ENCODE measurements at regions not wholly inside any gene's neighbourhood (a gene's known extent, or its start where the extent isn't known, plus 50 kb on each side); places are given as distances from the start of the nearest gene placed in this dataset.

DNA sequence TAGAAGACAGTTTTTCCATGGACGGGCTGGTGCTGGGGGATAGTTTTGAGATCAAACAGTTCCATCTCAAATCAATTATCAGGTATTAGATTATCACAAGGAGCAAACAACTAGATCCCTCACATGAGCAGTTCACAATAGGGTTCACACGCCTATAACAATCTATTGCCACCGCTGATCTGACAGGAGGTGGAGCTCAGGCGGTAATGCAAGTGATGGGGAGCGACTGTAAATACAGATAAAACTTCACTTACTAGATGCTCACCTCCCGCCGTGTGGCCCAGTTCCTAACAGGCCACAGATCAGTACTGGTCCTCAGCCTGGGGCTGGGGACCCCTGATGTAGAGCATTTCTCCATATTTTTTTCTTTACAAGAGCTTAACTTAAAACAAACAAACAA is 203.6 kb downstream of the CDH7 start:
- no peak for FAIRE-seq
- ATAC-seq = no peak
- Histone ChIP-seq H3K4me2 (ENCODE audit: low read depth, low read length) (no peak overlapping the region), H3K9me3 (ENCODE audit: low read length) (no peaks in the 10 kb centered on the region), H2AFZ (ENCODE audit: low read length) (no peak overlapping the region), H3K79me2 (ENCODE audit: insufficient read depth, low read length) (no peaks in the 10 kb centered on the region), H3K36me3 (replicated peaks in 1 of 2; ENCODE audit: control insufficient read depth in 1 of 2, insufficient read depth in 2 of 2, low read length in 2 of 2) (no peaks in the 10 kb centered on the region), H4K20me1 (ENCODE audit: insufficient read depth, low read length) (no peaks in the 10 kb centered on the region), H3K9ac (ENCODE audit: insufficient read depth, low read depth, low read length) (no peak overlapping the region), H3K27ac (ENCODE audit: extremely low read length, insufficient read depth, low read length) (no peak overlapping the region), H3K4me3 (replicated peaks in 1 of 3; ENCODE audit: insufficient read depth in 1 of 3, low read depth in 2 of 3, low read length in 3 of 3) (no peak overlapping the region), H3K4me1 (ENCODE audit: insufficient read depth, low read length) (no peaks in the 10 kb centered on the region), H3K27me3 (ENCODE audit: control insufficient read depth in 1 of 2, insufficient read depth in 2 of 2, low read length in 2 of 2) (no peaks in the 10 kb centered on the region)
- POLR2A ChIA-PET = no interaction called here
- TF ChIP-seq ZNF337 (CRISPR knock-in tag; IDR thresholded peaks at IDR 0.05; ENCODE audit: borderline replicate concordance, low read depth) (no peak), HNRNPLL (IDR thresholded peaks at IDR 0.05; ENCODE audit: low read depth, low read length, poor library complexity, severe bottlenecking) (no peak), KMT2A (CRISPR knock-in tag; IDR thresholded peaks at IDR 0.05) (no peak), ZNF33B (CRISPR knock-in tag; IDR thresholded peaks at IDR 0.05) (no peak), ZNF615 (CRISPR knock-in tag; IDR thresholded peaks at IDR 0.05; ENCODE audit: borderline replicate concordance) (no peak), ZNF549 (CRISPR knock-in tag; IDR thresholded peaks at IDR 0.05) (no peak), ZSCAN30 (CRISPR knock-in tag; IDR thresholded peaks at IDR 0.05) (no peak), ZFP62 (CRISPR knock-in tag; IDR thresholded peaks at IDR 0.05) (no peak), SP1 (IDR thresholded peaks at IDR 0.05) (no peak), SP1 (CRISPR knock-in tag; IDR thresholded peaks at IDR 0.05) (no peak)
- TF ChIP-seq, protein P1, sequence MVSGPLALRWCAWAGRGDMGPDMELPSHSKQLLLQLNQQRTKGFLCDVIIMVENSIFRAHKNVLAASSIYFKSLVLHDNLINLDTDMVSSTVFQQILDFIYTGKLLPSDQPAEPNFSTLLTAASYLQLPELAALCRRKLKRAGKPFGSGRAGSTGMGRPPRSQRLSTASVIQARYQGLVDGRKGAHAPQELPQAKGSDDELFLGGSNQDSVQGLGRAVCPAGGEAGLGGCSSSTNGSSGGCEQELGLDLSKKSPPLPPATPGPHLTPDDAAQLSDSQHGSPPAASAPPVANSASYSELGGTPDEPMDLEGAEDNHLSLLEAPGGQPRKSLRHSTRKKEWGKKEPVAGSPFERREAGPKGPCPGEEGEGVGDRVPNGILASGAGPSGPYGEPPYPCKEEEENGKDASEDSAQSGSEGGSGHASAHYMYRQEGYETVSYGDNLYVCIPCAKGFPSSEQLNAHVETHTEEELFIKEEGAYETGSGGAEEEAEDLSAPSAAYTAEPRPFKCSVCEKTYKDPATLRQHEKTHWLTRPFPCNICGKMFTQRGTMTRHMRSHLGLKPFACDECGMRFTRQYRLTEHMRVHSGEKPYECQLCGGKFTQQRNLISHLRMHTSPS (CRISPR knock-in tag; IDR thresholded peaks at IDR 0.05; ENCODE audit: low read depth) = no peak
- TF ChIP-seq, protein P2, sequence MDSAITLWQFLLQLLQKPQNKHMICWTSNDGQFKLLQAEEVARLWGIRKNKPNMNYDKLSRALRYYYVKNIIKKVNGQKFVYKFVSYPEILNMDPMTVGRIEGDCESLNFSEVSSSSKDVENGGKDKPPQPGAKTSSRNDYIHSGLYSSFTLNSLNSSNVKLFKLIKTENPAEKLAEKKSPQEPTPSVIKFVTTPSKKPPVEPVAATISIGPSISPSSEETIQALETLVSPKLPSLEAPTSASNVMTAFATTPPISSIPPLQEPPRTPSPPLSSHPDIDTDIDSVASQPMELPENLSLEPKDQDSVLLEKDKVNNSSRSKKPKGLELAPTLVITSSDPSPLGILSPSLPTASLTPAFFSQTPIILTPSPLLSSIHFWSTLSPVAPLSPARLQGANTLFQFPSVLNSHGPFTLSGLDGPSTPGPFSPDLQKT (CRISPR knock-in tag; IDR thresholded peaks at IDR 0.05; ENCODE audit: borderline replicate concordance) = no peak
- TF ChIP-seq, protein P3, sequence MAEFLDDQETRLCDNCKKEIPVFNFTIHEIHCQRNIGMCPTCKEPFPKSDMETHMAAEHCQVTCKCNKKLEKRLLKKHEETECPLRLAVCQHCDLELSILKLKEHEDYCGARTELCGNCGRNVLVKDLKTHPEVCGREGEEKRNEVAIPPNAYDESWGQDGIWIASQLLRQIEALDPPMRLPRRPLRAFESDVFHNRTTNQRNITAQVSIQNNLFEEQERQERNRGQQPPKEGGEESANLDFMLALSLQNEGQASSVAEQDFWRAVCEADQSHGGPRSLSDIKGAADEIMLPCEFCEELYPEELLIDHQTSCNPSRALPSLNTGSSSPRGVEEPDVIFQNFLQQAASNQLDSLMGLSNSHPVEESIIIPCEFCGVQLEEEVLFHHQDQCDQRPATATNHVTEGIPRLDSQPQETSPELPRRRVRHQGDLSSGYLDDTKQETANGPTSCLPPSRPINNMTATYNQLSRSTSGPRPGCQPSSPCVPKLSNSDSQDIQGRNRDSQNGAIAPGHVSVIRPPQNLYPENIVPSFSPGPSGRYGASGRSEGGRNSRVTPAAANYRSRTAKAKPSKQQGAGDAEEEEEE (CRISPR knock-in tag; IDR thresholded peaks at IDR 0.05; ENCODE audit: borderline replicate concordance) = no peak
- 29% methylated on average over 7 of the region's 7 CpGs for WGBS (ENCODE audit: low lambda C conversion rate)
- CTCF ChIA-PET (ENCODE audit: low intra/inter-chr PET ratio, low total read pairs) = no interaction called here
- no TSS peak for BruUV-seq (replicated peaks)
- in situ Hi-C loops (cut with HindIII; ENCODE audit: extremely low pct_ligation_motif_present, low pct_unique_long_range_greater_than_20kb) = loop anchor here (25.0 kb wide), 1 partner anchor 558 kb away; no protein-coding TSS in a partner anchor
- intact Hi-C loops (cut with micrococcal nuclease; ENCODE audit: unreplicated experiment) = no loop called here
- no peak for DNase-seq (ENCODE audit: low spot score)
